GM18507 (cell line): ENCODE measurements at regions not wholly inside any gene's neighbourhood (a gene's known extent, or its start where the extent isn't known, plus 50 kb on each side); places are given as distances from the start of the nearest gene placed in this dataset.
"Not testable (repeated sequence)": the region's sequence is repeated elsewhere in the genome, so short reads cannot be mapped to it uniquely, and the experiment has no call there.

ENCODE experiments used
- DNase-seq: peaks from one replicate; pipeline ENCODE4 v3.0.0; 2011; ENCODE audit warnings: low read depth; ENCODE audit not compliant: insufficient read length; ENCODE audit errors: extremely low spot score
- FAIRE-seq: peaks from 2 replicates; lab custom pipeline; 2011; peaks lifted over from hg19 to GRCh38; lab: Jason Lieb, UNC

DNA sequence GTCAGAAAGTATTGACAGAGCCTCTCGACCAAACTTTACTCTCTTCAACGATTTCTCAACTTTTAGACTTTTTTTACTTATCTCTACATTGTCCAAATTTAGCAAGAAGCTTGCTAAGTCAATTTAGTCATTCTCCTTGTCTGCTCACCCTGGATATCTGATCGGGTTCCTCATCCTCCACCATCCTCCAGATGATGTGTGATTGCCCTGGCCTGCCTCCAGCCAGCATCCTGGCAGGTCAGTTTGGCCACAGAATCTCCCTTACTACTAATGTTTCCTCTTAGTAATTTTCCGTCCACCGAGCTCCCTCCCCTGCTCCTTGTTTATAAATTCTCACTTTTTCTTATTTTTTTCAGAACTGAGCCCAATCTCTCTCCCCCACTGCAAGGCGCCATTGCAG is 167.9 kb upstream of the ZFP42 start:
- DNase-seq, result no peak
- FAIRE-seq, result no peak

GRCh38 chr4:187839765-187840164 is 155.8 kb upstream of the ZFP42 start:
- FAIRE-seq, result no peak
- no peak for DNase-seq

DNA sequence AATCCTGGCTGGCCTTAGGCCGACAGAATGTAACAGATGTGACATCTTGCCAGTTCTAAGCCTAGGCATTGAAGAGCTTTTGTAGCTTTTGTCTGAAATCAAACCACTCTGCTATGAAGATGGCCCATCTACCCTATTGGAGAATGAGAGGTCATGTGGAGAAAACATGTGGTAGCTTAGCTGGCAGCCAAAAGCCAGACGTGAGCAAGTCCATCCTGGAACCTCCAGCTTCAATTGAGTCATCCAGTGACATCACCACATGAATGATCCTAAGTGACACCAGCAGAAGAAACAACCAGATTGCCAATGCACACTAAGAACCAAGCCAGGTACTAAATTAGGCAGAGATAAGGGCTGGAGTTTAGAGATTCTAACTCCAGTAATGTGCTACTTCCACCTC is 154.8 kb upstream of the ZFP42 start:
- FAIRE-seq (no peak), DNase-seq (no peak)

DNA sequence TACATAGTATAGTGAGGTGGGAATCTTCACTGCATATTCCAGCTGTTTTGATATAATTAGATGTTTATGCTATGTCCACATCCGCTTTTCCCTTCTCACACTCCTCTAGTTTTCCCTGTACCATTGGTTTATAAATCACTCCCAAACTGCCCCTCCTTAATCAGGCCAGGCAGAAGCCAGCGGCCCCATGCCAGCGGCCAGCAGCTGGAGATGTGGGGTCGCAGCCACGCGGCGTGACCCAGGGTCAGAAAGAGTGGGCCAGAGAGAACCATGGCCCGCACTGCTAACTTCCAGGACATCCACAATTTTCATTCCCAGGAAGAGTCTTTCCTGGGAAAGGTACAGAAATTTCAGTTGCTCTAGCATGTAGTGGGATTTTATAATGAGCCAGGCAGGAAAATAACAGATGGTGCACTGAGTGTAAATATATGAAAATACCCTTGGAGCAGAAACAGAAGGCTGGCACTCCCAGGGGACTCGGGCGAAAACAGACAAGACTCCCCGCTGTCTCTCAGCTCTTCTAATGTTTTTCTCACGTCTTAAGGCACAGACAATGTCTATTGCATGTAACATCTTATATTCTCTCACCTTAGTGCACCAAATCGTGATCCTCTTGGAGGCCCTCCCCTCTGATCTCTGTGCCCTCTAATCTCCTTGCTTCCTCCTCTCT is 145.9 kb upstream of the ZFP42 start:
- FAIRE-seq, result no peak
- no peak for DNase-seq

DNA sequence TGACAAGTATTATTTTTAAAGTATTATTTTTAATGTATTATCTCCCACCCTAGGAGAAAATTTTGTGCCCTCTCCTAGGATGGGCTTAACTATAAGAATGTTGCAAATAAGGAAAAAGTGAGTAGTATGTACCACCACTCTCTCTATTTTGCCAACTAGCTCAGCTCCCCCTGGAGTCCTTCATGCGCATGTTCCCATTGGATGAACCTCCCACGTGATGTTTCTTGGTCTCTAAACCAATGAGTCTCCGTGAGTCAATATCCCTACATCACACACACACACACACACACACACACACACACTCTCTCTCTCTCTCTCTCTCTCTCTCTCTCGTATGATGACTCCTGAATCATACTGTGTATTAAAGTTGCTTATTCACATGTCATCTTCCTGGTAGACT is 129.7 kb upstream of the ZFP42 start:
- FAIRE-seq, result no peak
- DNase-seq, result no peak

DNA sequence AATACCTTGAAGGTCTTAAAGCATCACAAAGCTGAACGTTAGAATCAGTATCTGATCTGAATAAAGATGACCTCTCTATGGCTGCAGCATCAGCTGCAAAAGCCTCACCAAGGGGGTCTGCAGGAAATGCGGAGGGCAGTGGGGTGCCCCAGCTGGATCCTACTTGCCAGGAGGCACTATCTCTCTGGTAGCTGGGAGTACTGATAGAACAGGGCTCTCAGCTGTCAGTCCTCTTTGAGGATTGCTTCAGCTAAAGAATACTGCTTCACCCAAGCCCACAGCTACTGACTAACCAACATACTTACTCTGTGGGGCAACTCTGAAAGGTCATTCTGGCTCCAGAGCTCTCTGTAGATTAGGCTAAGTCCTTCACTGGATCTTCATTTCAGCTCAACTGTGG is 112.5 kb upstream of the ZFP42 start:
- DNase-seq (no peak), FAIRE-seq (no peak)

- FAIRE-seq, result no peak
Observed at GRCh38 chr4:187883836-187884475, 111.6 kb upstream of the ZFP42 start.

DNA sequence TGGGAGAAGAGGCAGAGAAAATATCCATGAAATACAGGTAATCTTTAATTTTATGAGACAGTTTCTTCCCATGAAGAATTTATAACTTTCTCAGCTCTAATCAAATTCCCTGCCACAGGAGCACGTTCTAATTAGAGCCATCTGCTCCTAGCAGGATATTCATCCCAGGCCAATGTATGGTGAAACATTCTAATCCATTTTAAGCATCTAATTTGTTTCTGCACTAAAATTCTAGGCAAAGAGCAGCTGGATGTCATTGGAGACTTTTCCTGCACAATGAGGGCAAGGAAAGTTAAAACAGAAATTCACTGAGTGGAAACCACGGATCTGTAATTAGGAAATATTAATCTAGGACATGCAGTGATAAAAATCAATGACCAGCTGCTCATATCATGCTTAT is 107.7 kb upstream of the ZFP42 start:
- no peak for FAIRE-seq
- DNase-seq, result no peak

More at GRCh38 chr4:187883836-187884475, 111.6 kb upstream of the ZFP42 start:
- DNase-seq, result no peak

DNA sequence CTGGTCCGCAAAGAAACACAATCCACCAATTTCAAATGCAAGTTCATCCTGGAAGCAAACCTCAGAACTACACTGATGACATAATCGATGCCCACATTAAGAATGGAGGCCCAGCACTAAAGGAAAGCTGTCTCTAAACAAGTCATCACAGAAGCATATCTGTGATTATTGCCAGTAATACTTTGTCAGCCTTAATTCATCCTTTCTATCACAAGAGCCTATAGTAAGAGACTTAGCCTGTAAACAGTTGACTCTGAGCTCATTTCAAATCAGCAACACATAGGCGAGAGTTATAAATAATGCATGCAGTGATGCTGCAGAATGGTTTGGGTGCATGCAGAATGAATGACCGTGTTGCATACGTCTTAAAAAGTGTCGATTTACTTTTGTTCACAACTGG is 105.9 kb upstream of the ZFP42 start:
- FAIRE-seq (no peak), DNase-seq (no peak)

- no peak for DNase-seq
- no peak for FAIRE-seq
Observed at GRCh38 chr4:187893418-187893817, 102.2 kb upstream of the ZFP42 start.

DNA sequence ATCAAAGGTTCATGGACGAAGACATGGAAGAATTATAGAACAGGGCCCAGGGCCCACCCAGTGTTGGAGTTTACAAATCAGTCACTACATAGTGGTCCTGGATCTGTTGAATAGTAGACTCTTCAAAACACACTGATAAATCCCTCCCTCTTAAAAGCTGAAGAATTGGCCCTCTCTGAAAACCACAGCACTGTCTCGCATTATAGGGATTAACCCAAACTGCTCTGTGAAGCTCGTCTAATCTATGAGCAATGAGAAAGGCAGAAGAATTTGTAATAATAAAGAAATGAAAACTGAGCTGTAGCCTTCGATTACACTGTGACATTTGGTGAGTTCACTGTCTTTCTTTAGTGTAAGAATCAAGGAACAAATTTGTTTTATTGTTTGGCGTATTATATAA is 92.5 kb upstream of the ZFP42 start:
- FAIRE-seq (no peak), DNase-seq (no peak)

DNA sequence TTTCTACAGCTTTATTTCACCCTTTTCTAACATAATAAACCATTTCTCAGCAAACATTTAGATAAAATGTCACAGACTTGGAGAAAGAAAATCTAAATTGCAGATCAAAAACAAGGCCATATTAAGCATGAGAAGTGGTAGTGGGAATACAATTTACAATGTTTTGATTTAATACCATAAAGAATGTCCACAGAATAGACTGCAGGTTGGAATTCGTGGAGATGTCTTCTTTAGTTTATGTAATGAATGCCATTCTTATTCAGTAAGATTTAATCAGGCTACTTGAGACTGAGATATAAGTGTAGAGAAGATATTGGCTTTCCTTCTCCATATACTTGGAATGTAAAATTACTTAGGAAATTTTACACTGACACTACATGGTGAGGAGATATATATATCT is 91.9 kb upstream of the ZFP42 start:
- no peak for FAIRE-seq

GRCh38 chr4:187908079-187908561 is 87.5 kb upstream of the ZFP42 start:
- FAIRE-seq, result no peak
- DNase-seq, result no peak

More for the DNA sequence above, 91.9 kb upstream of the ZFP42 start:
- DNase-seq, result no peak

- no peak for FAIRE-seq
- no peak for DNase-seq
Observed at GRCh38 chr4:187908731-187909130, 86.8 kb upstream of the ZFP42 start.

GRCh38 chr4:187910741-187911140 is 84.8 kb upstream of the ZFP42 start:
- FAIRE-seq (no peak), DNase-seq (no peak)

DNA sequence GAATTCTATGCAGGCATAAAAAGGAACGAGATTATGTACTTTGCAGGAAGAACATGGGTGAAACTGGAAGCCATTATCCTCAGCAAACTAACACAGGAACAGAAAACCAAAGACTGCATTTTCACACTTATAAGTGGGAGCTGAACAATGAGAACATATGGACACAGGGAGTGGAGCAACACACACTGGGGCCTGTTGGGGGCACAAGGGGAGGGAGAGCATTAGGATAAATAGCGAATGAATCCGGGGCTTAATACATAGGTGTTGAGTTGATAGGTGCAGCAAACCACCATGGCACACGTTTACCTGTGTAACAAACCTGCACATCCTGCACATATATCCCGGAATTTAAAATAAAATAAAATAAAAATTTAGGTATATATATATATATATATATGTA is 80.2 kb upstream of the ZFP42 start:
- DNase-seq, FAIRE-seq: not testable (repeated sequence)

DNA sequence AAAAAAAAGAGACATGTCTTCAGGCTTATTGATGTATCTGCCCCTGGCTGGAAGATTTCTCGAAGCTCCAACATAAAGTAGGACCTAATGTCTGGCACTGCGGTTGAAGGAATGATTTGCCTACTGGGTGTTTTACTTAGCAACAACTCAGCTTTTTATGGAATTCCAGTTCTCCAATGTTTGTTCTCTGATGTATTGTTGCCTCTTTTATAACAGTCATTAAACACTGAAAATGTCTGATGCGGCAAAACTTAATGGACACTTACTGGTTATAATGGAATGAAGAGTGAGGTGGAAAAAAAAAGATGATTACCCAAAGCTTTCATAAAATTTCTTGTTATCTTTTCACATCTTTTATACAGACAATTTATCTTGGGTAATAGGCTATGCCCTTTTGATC is 75.6 kb upstream of the ZFP42 start:
- no peak for DNase-seq
- no peak for FAIRE-seq

GRCh38 chr4:187921946-187922623 is 73.5 kb upstream of the ZFP42 start:
- DNase-seq, result no peak
- FAIRE-seq, result no peak

DNA sequence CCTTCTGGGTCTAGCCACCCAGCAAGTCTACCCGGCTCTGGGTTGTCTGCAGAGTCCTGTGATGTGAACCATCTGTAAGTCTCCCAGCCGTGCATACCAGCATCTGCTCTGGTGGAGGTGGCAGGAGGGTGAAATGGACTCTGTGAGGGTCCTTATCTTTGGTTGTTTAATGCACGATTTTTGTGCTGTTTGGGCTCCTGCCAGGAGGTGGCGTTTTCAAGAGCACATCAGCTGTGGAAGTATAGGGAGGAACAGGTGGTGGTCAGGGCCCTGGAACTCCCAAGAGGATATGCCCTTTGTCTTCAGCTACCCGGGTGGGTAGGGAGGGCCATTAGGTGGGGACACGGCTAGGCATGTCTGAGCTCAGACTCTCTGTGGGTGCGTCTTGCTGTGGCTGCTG is 66.5 kb upstream of the ZFP42 start:
- FAIRE-seq, result no peak
- no peak for DNase-seq

- no peak for DNase-seq
- FAIRE-seq, result no peak
Observed at GRCh38 chr4:187934766-187935165, 60.8 kb upstream of the ZFP42 start.

DNA sequence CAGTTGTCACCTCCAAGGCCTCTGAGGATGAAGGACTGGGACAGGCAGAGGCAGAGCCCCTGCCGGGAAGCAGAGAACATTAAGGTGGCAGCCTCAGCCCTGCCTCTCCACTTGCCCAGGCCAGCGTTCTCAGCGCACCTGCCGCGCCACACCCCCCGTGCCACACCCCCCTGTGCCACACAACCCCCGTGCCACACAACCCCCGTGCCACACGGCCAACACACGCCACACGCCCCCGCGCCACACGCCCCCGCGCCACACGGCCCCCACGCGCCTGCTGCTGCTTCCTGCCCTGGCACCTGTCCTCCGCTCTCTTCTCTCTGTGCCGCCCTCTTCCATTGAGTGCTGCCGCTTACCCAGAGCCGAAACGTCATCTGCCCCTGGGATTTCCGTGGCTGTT is 58.0 kb upstream of the ZFP42 start:
- DNase-seq (no peak), FAIRE-seq (no peak)
